Osteoblast (primary cell): ENCODE measurements at regions not wholly inside any gene's neighbourhood (a gene's known extent, or its start where the extent isn't known, plus 50 kb on each side); places are given as distances from the start of the nearest gene placed in this dataset.
"Not testable (repeated sequence)": the region's sequence is repeated elsewhere in the genome, so short reads cannot be mapped to it uniquely, and the experiment has no call there.

ENCODE experiments used
- DNase-seq: peaks from one replicate; pipeline ENCODE4 v3.0.0; 2011; ENCODE audit warnings: low spot score, mixed read lengths; ENCODE audit not compliant: insufficient read length; ENCODE audit errors: missing footprints
- H2AFZ ChIP-seq: 2 replicates; pipeline ENCODE4 v1.6.0; 2011; ENCODE audit warnings: mild to moderate bottlenecking, low read length
- H3K27ac ChIP-seq: 2 replicates; pipeline ENCODE4 v1.5.1; 2011; ENCODE audit warnings: mild to moderate bottlenecking, low read depth, low read length, moderate library complexity
- H3K27me3 ChIP-seq: 2 replicates; pipeline ENCODE4 v1.6.0; 2012; ENCODE audit warnings: mild to moderate bottlenecking, control low read depth, inconsistent platforms, low read length, moderate library complexity; ENCODE audit not compliant: insufficient read depth
- H3K36me3 ChIP-seq: 2 replicates; pipeline ENCODE4 v1.5.1; 2011; ENCODE audit warnings: mild to moderate bottlenecking, low read length, control low read depth, moderate library complexity; ENCODE audit not compliant: insufficient read depth
- H3K4me1 ChIP-seq: 2 replicates; pipeline ENCODE4 v1.5.1; 2011; ENCODE audit warnings: mild to moderate bottlenecking, low read length, control low read depth, moderate library complexity; ENCODE audit not compliant: insufficient read depth
- H3K4me2 ChIP-seq: 2 replicates; pipeline ENCODE4 v1.6.0; 2011; ENCODE audit warnings: mild to moderate bottlenecking, low read length; ENCODE audit not compliant: insufficient read depth
- H3K4me3 ChIP-seq: fragments of 200-600 bp; sonication (generic); 3 replicates; pipeline ENCODE4 v1.5.1; 2012; ENCODE audit warnings: mild to moderate bottlenecking, low read length, inconsistent platforms; ENCODE audit not compliant: insufficient read depth
- H3K79me2 ChIP-seq: 2 replicates; pipeline ENCODE4 v1.6.0; 2012; ENCODE audit warnings: mild to moderate bottlenecking, low read length, control low read depth, inconsistent platforms; ENCODE audit not compliant: insufficient read depth
- H3K9me3 ChIP-seq: 2 replicates; pipeline ENCODE4 v1.5.1; 2011; ENCODE audit warnings: low read depth, low read length, control low read depth
- H4K20me1 ChIP-seq: 2 replicates; pipeline ENCODE4 v1.6.0; 2012; ENCODE audit warnings: mild to moderate bottlenecking, low read length, control low read depth; ENCODE audit not compliant: insufficient read depth
- CTCF ChIP-seq: IDR thresholded peaks from 2 replicates; pipeline ENCODE4 v1.5.1; 2011; ENCODE audit warnings: mild to moderate bottlenecking, low read depth, low read length, moderate library complexity; ENCODE audit errors: extremely low read depth

GRCh38 chr9:124084087-124084486, 72.5 kb downstream of the LHX2 start:
- Histone ChIP-seq H4K20me1 (no peaks in the 10 kb centered on the region), H3K4me2 (no peak overlapping the region), H3K27me3 (peaks cover 44% of the 10 kb centered on the region), H3K27ac (no peak overlapping the region), H3K9me3 (peaks cover 3% of the 10 kb centered on the region), H3K4me1 (peaks cover 5% of the 10 kb centered on the region), H2AFZ (no peak overlapping the region), H3K79me2 (no peaks in the 10 kb centered on the region), H3K4me3 (no peak overlapping the region), H3K36me3 (no peaks in the 10 kb centered on the region)
- no peak for DNase-seq
- TF ChIP-seq CTCF: no peak

- peaks cover 3% of the 10 kb centered on the region for H3K9me3 ChIP-seq
- H3K4me2 ChIP-seq: no peak overlapping the region
- no peaks in the 10 kb centered on the region for H3K36me3 ChIP-seq
- H3K4me3 ChIP-seq: no peak overlapping the region
- no peak for TF ChIP-seq CTCF
- no peaks in the 10 kb centered on the region for H4K20me1 ChIP-seq
- no peaks in the 10 kb centered on the region for H3K4me1 ChIP-seq
- H3K27ac ChIP-seq: no peak overlapping the region
- H3K79me2 ChIP-seq: no peaks in the 10 kb centered on the region
- no peak overlapping the region for H2AFZ ChIP-seq
- peaks cover 54% of the 10 kb centered on the region for H3K27me3 ChIP-seq
- DNase-seq: no peak
Measured at GRCh38 chr9:124087226-124087625, 75.7 kb downstream of the LHX2 start.

- no peak for TF ChIP-seq CTCF
- Histone ChIP-seq H2AFZ (no peak overlapping the region), H3K27ac (no peak overlapping the region), H3K27me3 (peaks cover 49% of the 10 kb centered on the region), H3K9me3 (peaks cover 3% of the 10 kb centered on the region), H4K20me1 (no peaks in the 10 kb centered on the region), H3K36me3 (no peaks in the 10 kb centered on the region), H3K4me3 (no peak overlapping the region), H3K4me2 (peak overlapping the region; percentile 60), H3K79me2 (no peaks in the 10 kb centered on the region), H3K4me1 (no peaks in the 10 kb centered on the region)
- no peak for DNase-seq
Measured at GRCh38 chr9:124088476-124088837, 76.9 kb downstream of the LHX2 start.

- not testable (repeated sequence) for H3K79me2 ChIP-seq, H2AFZ ChIP-seq, H3K9me3 ChIP-seq, H3K27ac ChIP-seq, H3K4me3 ChIP-seq, H3K4me2 ChIP-seq, H3K36me3 ChIP-seq, H3K4me1 ChIP-seq, DNase-seq, H4K20me1 ChIP-seq
- H3K27me3 ChIP-seq: peaks cover 40% of the 10 kb centered on the region
Measured at GRCh38 chr9:124089631-124090488, 78.3 kb downstream of the LHX2 start.
